OCI-LY7 (cell line): ENCODE measurements at regions not wholly inside any gene's neighbourhood (a gene's known extent, or its start where the extent isn't known, plus 50 kb on each side); places are given as distances from the start of the nearest gene placed in this dataset.

ENCODE experiments used
- BruUV-seq: library from RNA; stranded (reverse); fragments of 400-500 nt; replicated peaks from 2 replicates; lab custom pipeline; 2021; lab: Mats Ljungman, UMichigan
- CTCF ChIA-PET: fragments of 300-600 bp; sonication (Branson Sonifier 250); formaldehyde crosslinking; loops from one replicate; lab custom pipeline; 2022; ENCODE audit warnings: antibody characterized with exemption; ENCODE audit not compliant: unreplicated experiment; lab: Charles Lee
- POLR2A ChIA-PET: fragments of 300-600 bp; sonication (Branson Sonifier 250); formaldehyde crosslinking; loops from one replicate; lab custom pipeline; 2022; ENCODE audit warnings: antibody characterized with exemption; lab: Charles Lee
- DNase-seq: peaks from one replicate; pipeline ENCODE4 v3.0.0-alpha.2; 2015; ENCODE audit warnings: low spot score
- H2AFZ ChIP-seq: fragments of 200-600 bp; sonication (generic), shearing (Covaris generic); 2 replicates; pipeline ENCODE4 v1.6.1; 2014; ENCODE audit warnings: mild to moderate bottlenecking, antibody characterized with exemption, low read length, moderate library complexity
- H3K27ac ChIP-seq: fragments of 200-600 bp; sonication (generic); 2 replicates; pipeline ENCODE4 v1.5.1; 2014; ENCODE audit warnings: mixed run types, low read depth, mild to moderate bottlenecking, moderate library complexity, low read length, inconsistent platforms; ENCODE audit not compliant: poor library complexity, severe bottlenecking
- H3K36me3 ChIP-seq: fragments of 200-600 bp; sonication (generic); 2 replicates; pipeline ENCODE4 v1.6.1; 2014; ENCODE audit warnings: mild to moderate bottlenecking, antibody characterized with exemption, low read length, moderate library complexity, mixed read lengths; ENCODE audit not compliant: insufficient read depth
- H3K4me1 ChIP-seq: fragments of 200-600 bp; sonication (generic); 2 replicates; pipeline ENCODE4 v1.5.1; 2014; ENCODE audit warnings: mild to moderate bottlenecking, low read length; ENCODE audit not compliant: insufficient read depth, poor library complexity, severe bottlenecking
- H3K4me2 ChIP-seq: fragments of 200-600 bp; sonication (generic); 2 replicates; pipeline ENCODE4 v1.6.1; 2014; ENCODE audit warnings: mild to moderate bottlenecking, low read length
- H3K4me3 ChIP-seq: fragments of 200-600 bp; sonication (generic); 2 replicates; pipeline ENCODE4 v1.5.1; 2014; ENCODE audit warnings: mild to moderate bottlenecking, low read depth, low read length; ENCODE audit not compliant: poor library complexity, severe bottlenecking
- H3K79me2 ChIP-seq: fragments of 200-600 bp; sonication (generic); 2 replicates; pipeline ENCODE4 v1.6.1; 2016; ENCODE audit warnings: low read depth, mild to moderate bottlenecking, low read length, moderate library complexity, mixed read lengths; ENCODE audit not compliant: insufficient read depth
- H3K9me2 ChIP-seq: fragments of 200-600 bp; sonication (generic); 2 replicates; pipeline ENCODE4 v1.6.1; 2016; ENCODE audit warnings: mild to moderate bottlenecking, low read length, mixed read lengths; ENCODE audit not compliant: insufficient read depth
- H3K9me3 ChIP-seq: fragments of 200-600 bp; sonication (generic); 2 replicates; pipeline ENCODE4 v1.6.1; 2014; ENCODE audit warnings: mild to moderate bottlenecking, mixed run types, low read length, mixed read lengths
- H4K20me1 ChIP-seq: fragments of 200-600 bp; sonication (generic); 2 replicates; pipeline ENCODE4 v1.6.1; 2014; ENCODE audit warnings: mild to moderate bottlenecking, antibody characterized with exemption, low read length, moderate library complexity, mixed read lengths; ENCODE audit not compliant: insufficient read depth
- EZH2phosphoT487 ChIP-seq: fragments of 200-600 bp; sonication (generic); IDR thresholded peaks from 2 replicates; pipeline ENCODE4 v1.6.1; 2018; ENCODE audit warnings: low read depth, borderline replicate concordance, mild to moderate bottlenecking, mixed run types, antibody characterized with exemption, low read length, moderate library complexity, mixed read lengths
- intact Hi-C: fragments of 100-400 bp; cut with micrococcal nuclease; formaldehyde crosslinking; loops from one replicate; pipeline ENCODE4 v1.10.0; 2022; ENCODE audit not compliant: unreplicated experiment
- TF ChIP-seq, protein P1 (sequence below): fragments of 200-600 bp; sonication (generic); conservative IDR thresholded peaks from 2 replicates; pipeline ENCODE4 v1.5.1; 2014; ENCODE audit warnings: mild to moderate bottlenecking, antibody characterized with exemption, low read length, moderate library complexity, mixed read lengths

DNA sequence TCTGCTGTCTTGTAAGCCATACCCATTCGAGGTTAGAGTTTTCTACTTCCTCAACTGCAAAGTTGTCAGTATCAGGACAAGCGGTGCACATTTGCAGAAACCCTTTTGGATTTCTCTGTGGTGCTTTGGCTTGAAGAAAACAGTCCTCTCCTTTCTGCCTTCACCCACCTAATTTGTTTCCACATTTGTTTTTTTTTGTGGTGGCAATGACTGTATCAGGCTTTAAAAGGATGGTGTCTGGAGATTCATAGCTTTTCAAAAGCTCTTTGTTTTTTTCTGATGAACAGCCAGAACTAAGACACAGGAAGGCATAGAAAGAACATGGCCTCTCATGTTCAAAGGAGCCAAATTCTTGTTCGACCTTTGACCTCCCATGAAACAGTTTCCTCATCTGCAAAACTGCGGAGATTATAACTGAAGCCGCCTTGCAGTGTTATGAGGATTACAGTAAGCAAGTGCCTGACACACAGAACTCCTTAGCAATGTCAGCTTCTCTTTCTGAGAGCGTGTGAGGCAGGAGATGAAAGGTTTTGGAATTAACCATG is 270.6 kb upstream of the TBX3 start:
- no peak for DNase-seq
- ChIA-PET POLR2A (interaction anchor here (1.3 kb wide), 1 partner anchor 13 kb away, joined by 5 read pairs; no protein-coding TSS in a partner anchor), CTCF (no interaction called here)
- Histone ChIP-seq H3K79me2 (no peaks in the 10 kb centered on the region), H3K9me2 (no peaks in the 10 kb centered on the region), H4K20me1 (no peaks in the 10 kb centered on the region), H3K27ac (no peak overlapping the region), H2AFZ (no peak overlapping the region), H3K9me3 (no peaks in the 10 kb centered on the region), H3K36me3 (no peaks in the 10 kb centered on the region), H3K4me3 (no peak overlapping the region), H3K4me2 (no peak overlapping the region), H3K4me1 (no peaks in the 10 kb centered on the region)
- TF ChIP-seq, protein P1, sequence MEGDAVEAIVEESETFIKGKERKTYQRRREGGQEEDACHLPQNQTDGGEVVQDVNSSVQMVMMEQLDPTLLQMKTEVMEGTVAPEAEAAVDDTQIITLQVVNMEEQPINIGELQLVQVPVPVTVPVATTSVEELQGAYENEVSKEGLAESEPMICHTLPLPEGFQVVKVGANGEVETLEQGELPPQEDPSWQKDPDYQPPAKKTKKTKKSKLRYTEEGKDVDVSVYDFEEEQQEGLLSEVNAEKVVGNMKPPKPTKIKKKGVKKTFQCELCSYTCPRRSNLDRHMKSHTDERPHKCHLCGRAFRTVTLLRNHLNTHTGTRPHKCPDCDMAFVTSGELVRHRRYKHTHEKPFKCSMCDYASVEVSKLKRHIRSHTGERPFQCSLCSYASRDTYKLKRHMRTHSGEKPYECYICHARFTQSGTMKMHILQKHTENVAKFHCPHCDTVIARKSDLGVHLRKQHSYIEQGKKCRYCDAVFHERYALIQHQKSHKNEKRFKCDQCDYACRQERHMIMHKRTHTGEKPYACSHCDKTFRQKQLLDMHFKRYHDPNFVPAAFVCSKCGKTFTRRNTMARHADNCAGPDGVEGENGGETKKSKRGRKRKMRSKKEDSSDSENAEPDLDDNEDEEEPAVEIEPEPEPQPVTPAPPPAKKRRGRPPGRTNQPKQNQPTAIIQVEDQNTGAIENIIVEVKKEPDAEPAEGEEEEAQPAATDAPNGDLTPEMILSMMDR, result no peak
- TF ChIP-seq EZH2phosphoT487, result no peak
- intact Hi-C loops, result no loop called here
- BruUV-seq, result no TSS peak

DNA sequence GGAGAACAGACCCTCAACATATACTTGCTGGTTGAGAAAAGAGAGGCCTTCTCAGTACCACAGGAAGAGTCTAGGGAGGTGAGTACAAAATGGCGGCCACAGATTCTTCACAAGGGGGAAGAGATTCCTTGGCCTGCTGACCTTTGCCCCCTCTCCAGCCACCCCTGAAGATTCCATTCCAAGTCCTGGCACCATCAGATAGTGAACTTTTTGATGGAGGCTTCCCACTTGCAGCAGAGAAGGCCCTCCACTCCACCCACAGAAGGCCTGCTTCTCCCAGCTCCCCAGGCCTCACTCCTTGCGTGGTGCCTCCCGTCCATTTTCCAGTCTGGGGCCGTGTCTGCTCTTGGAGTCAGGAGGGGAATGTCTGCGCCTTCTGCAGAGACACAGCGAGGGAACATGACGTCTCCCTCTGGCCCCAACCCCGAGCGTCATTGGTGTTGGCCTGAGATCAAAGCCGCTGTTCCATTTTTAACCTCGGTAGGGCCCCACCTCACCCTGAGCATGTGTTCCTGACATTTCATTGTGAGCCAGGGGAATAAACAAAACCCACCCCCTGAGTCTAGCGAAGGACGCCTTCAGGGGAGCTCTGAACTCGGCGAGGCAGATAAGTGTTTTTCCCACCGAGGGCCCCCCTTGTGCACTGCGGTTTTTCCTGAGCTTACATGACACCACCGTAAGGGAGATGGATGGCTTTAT is 268.7 kb upstream of the TBX3 start:
- DNase-seq, result no peak
- H3K9me3 ChIP-seq, result no peaks in the 10 kb centered on the region
- no peak overlapping the region for H3K4me3 ChIP-seq
- intact Hi-C loops, result no loop called here
- no peak overlapping the region for H3K4me2 ChIP-seq
- H3K9me2 ChIP-seq, result no peaks in the 10 kb centered on the region
- BruUV-seq, result no TSS peak
- H2AFZ ChIP-seq, result no peak overlapping the region
- no peak overlapping the region for H3K27ac ChIP-seq
- POLR2A ChIA-PET, result no interaction called here
- TF ChIP-seq, protein P1, result no peak
- TF ChIP-seq EZH2phosphoT487, result no peak
- H3K4me1 ChIP-seq, result no peaks in the 10 kb centered on the region
- H4K20me1 ChIP-seq, result no peaks in the 10 kb centered on the region
- no peaks in the 10 kb centered on the region for H3K79me2 ChIP-seq
- H3K36me3 ChIP-seq, result no peaks in the 10 kb centered on the region
- CTCF ChIA-PET, result no interaction called here
